ENCODE measurements at regions not wholly inside any gene's neighbourhood (a gene's known extent, or its start where the extent isn't known, plus 50 kb on each side); places are given as distances from the start of the nearest gene placed in this dataset.

DNA sequence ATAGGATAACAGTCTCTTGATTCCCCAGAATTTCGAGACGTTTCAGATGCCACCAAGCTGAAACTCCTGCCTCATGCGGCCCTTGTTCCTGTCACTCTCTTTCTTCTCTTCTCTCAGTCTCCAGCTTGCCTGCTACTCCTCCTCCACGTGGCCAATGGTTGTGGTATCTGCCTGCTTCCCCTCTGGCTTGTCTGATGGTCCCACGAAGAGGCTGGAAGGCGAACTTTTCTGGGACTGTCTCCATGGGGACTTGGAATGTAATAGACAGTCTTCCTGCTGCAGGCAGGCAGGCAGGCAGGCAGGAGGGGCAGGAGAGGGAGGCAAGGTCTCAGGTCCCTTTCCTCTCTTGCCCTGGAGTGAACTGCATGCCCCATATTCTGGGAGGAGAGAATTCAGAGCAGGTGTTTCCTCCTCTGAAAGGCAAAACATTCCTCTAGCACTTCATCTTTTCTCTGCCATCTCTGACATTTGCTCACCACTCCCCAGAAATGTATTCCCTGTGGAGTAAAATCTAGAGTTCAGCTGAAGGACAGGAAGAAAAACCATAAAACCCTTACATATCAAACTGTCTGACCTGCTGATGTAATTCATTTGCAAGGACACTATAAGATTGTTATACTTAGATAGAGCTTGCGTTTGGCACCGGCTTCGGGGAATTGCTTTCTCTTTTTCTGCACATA, 64.1 kb upstream of the GNG12 start:
- DNase-seq (no peak), ATAC-seq (no peak)
- TF ChIP-seq, protein P1, sequence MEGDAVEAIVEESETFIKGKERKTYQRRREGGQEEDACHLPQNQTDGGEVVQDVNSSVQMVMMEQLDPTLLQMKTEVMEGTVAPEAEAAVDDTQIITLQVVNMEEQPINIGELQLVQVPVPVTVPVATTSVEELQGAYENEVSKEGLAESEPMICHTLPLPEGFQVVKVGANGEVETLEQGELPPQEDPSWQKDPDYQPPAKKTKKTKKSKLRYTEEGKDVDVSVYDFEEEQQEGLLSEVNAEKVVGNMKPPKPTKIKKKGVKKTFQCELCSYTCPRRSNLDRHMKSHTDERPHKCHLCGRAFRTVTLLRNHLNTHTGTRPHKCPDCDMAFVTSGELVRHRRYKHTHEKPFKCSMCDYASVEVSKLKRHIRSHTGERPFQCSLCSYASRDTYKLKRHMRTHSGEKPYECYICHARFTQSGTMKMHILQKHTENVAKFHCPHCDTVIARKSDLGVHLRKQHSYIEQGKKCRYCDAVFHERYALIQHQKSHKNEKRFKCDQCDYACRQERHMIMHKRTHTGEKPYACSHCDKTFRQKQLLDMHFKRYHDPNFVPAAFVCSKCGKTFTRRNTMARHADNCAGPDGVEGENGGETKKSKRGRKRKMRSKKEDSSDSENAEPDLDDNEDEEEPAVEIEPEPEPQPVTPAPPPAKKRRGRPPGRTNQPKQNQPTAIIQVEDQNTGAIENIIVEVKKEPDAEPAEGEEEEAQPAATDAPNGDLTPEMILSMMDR (conservative IDR thresholded peaks at IDR 0.05; ENCODE audit: low read depth, low read length) = no peak
- TF ChIP-seq EZH2phosphoT487 (IDR thresholded peaks at IDR 0.05; ENCODE audit: borderline replicate concordance, low read length) (no peak), EZH2 (IDR thresholded peaks at IDR 0.05; ENCODE audit: low read length, unreplicated experiment) (no peak)
- Histone ChIP-seq H3K27ac (ENCODE audit: low read length) (no peak overlapping the region), H3K9me3 (ENCODE audit: low read length) (no peaks in the 10 kb centered on the region), H3K36me3 (ENCODE audit: low read depth, low read length) (no peaks in the 10 kb centered on the region), H3K79me2 (ENCODE audit: low read length) (no peaks in the 10 kb centered on the region), H3K4me1 (ENCODE audit: insufficient read depth, low read length) (peaks cover 3% of the 10 kb centered on the region; the same call in 1 of the 2 replicates), H2AFZ (ENCODE audit: low read length) (no peak overlapping the region), H3K27me3 (ENCODE audit: low read length) (no peaks in the 10 kb centered on the region), H4K20me1 (ENCODE audit: low read length) (no peaks in the 10 kb centered on the region), H3K9me2 (replicated peaks; ENCODE audit: low read length) (no peaks in the 10 kb centered on the region), H3K9ac (ENCODE audit: low read length) (no peak overlapping the region), H3K4me2 (ENCODE audit: low read length) (no peak overlapping the region), H3K4me3 (ENCODE audit: low read length) (no peak overlapping the region), H3F3A (ENCODE audit: low read length, unreplicated experiment) (no peaks in the 10 kb centered on the region)
- intact Hi-C loops (cut with micrococcal nuclease) = no loop called here
- POLR2A ChIA-PET (ENCODE audit: unreplicated experiment) = interaction anchor here (0.7 kb wide), 1 partner anchor 14 kb away, joined by 6 read pairs; no protein-coding TSS in a partner anchor
- CTCF ChIA-PET = no interaction called here
- no TSS peak for BruUV-seq (replicated peaks)

DNA sequence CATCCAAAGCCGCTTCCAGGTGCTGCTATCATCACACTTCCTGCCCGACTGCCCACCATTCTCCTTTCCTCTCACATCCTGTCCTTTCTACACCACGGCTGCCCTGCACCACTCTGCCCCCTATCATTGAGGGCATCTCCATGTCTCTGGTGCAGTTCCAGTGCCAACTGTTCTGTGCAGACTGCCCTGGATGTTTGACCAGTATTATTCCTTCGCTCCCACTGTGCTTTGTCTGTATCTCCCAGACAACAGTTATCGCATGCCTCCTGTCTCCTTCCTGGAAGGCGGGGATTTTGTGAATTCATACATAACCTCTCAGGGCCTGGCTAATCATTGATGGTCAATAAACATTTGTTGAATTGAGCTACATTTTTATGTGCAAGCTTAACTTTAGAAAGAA, 63.6 kb upstream of the GNG12 start:
- no peaks in the 10 kb centered on the region for H4K20me1 ChIP-seq (ENCODE audit: low read length)
- H3K4me2 ChIP-seq (ENCODE audit: low read length) = no peak overlapping the region
- no peak for DNase-seq
- no peaks in the 10 kb centered on the region for H3K9me2 ChIP-seq (replicated peaks; ENCODE audit: low read length)
- peaks cover 3% of the 10 kb centered on the region; the same call in 1 of the 2 replicates for H3K4me1 ChIP-seq (ENCODE audit: insufficient read depth, low read length)
- no peaks in the 10 kb centered on the region for H3K36me3 ChIP-seq (ENCODE audit: low read depth, low read length)
- no peaks in the 10 kb centered on the region for H3F3A ChIP-seq (ENCODE audit: low read length, unreplicated experiment)
- H3K4me3 ChIP-seq (ENCODE audit: low read length) = no peak overlapping the region
- no peaks in the 10 kb centered on the region for H3K79me2 ChIP-seq (ENCODE audit: low read length)
- ATAC-seq = no peak
- intact Hi-C loops (cut with micrococcal nuclease) = no loop called here
- ChIA-PET POLR2A (ENCODE audit: unreplicated experiment) (no interaction called here), CTCF (no interaction called here)
- BruUV-seq (replicated peaks) = no TSS peak
- H3K9me3 ChIP-seq (ENCODE audit: low read length) = no peaks in the 10 kb centered on the region
- H3K9ac ChIP-seq (ENCODE audit: low read length) = no peak overlapping the region
- H2AFZ ChIP-seq (ENCODE audit: low read length) = no peak overlapping the region
- no peak overlapping the region for H3K27ac ChIP-seq (ENCODE audit: low read length)
- TF ChIP-seq, protein P1 (conservative IDR thresholded peaks at IDR 0.05; ENCODE audit: low read depth, low read length) = no peak
- TF ChIP-seq EZH2phosphoT487 (IDR thresholded peaks at IDR 0.05; ENCODE audit: borderline replicate concordance, low read length) (no peak), EZH2 (IDR thresholded peaks at IDR 0.05; ENCODE audit: low read length, unreplicated experiment) (no peak)
- no peaks in the 10 kb centered on the region for H3K27me3 ChIP-seq (ENCODE audit: low read length)

GRCh38 chr1:67894981-67895735, 61.9 kb upstream of the GNG12 start:
- DNase-seq = no peak
- H3K9me3 ChIP-seq (ENCODE audit: low read length) = no peaks in the 10 kb centered on the region
- TF ChIP-seq, protein P1 (conservative IDR thresholded peaks at IDR 0.05; ENCODE audit: low read depth, low read length) = no peak
- TF ChIP-seq EZH2 (IDR thresholded peaks at IDR 0.05; ENCODE audit: low read length, unreplicated experiment) (no peak), EZH2phosphoT487 (IDR thresholded peaks at IDR 0.05; ENCODE audit: borderline replicate concordance, low read length) (no peak)
- H3K79me2 ChIP-seq (ENCODE audit: low read length) = no peaks in the 10 kb centered on the region
- peaks cover 14% of the 10 kb centered on the region for H3K4me1 ChIP-seq (ENCODE audit: insufficient read depth, low read length)
- CTCF ChIA-PET = no interaction called here
- no peak overlapping the region for H3K9ac ChIP-seq (ENCODE audit: low read length)
- H3K36me3 ChIP-seq (ENCODE audit: low read depth, low read length) = no peaks in the 10 kb centered on the region
- H3K27me3 ChIP-seq (ENCODE audit: low read length) = no peaks in the 10 kb centered on the region
- H4K20me1 ChIP-seq (ENCODE audit: low read length) = no peaks in the 10 kb centered on the region
- no peak overlapping the region for H2AFZ ChIP-seq (ENCODE audit: low read length)
- no peaks in the 10 kb centered on the region for H3F3A ChIP-seq (ENCODE audit: low read length, unreplicated experiment)
- no TSS peak for BruUV-seq (replicated peaks)
- no peak overlapping the region for H3K4me2 ChIP-seq (ENCODE audit: low read length)
- no peak overlapping the region for H3K4me3 ChIP-seq (ENCODE audit: low read length)
- intact Hi-C loops (cut with micrococcal nuclease) = no loop called here
- no peak for ATAC-seq
- no peaks in the 10 kb centered on the region for H3K9me2 ChIP-seq (replicated peaks; ENCODE audit: low read length)
- H3K27ac ChIP-seq (ENCODE audit: low read length) = no peak overlapping the region
- POLR2A ChIA-PET (ENCODE audit: unreplicated experiment) = no interaction called here

Measured in PC-3 (cell line).